Activated naive CD8-positive, alpha-beta T cell treated with anti-CD3 and anti-CD28 coated beads, Interleukin-2, amount 50 U/mL, for 24 hours (primary cell): ENCODE measurements at regions not wholly inside any gene's neighbourhood (a gene's known extent, or its start where the extent isn't known, plus 50 kb on each side); places are given as distances from the start of the nearest gene placed in this dataset.

Experiments used
- ATAC-seq: fragments of 150-1000 bp; cut with Tn5 transposase; one replicate; pipeline ENCODE4 v1.10.0; 2021
- DNase-seq: peaks from one replicate; pipeline ENCODE4 v3.0.0; 2021
- H3K27ac Mint-ChIP-seq: one replicate; pipeline ENCODE4 v1.8.0; 2021; ENCODE audit warnings: mild to moderate bottlenecking, mixed read lengths
- H3K27me3 Mint-ChIP-seq: one replicate; pipeline ENCODE4 v1.8.0; 2021; ENCODE audit warnings: mixed read lengths
- H3K36me3 Mint-ChIP-seq: one replicate; pipeline ENCODE4 v1.8.0; 2021; ENCODE audit warnings: low read depth, mixed read lengths
- H3K4me1 Mint-ChIP-seq: one replicate; pipeline ENCODE4 v1.8.0; 2021; ENCODE audit warnings: mixed read lengths
- H3K4me3 Mint-ChIP-seq: one replicate; pipeline ENCODE4 v1.8.0; 2021; ENCODE audit warnings: mild to moderate bottlenecking, moderate library complexity, mixed read lengths
- H3K9me3 Mint-ChIP-seq: one replicate; pipeline ENCODE4 v1.8.0; 2021; ENCODE audit warnings: mixed read lengths

- no peak for DNase-seq
- Mint-ChIP-seq H3K9me3 (peaks cover 3% of the 10 kb centered on the region), H3K4me1 (no peaks in the 10 kb centered on the region), H3K27me3 (no peaks in the 10 kb centered on the region), H3K36me3 (no peaks in the 10 kb centered on the region), H3K4me3 (no peak overlapping the region), H3K27ac (no peak overlapping the region)
- ATAC-seq, result no peak
These were observed 295.9 kb upstream of the CDH4 start for GRCh38 chr20:60956194-60956593.

DNA sequence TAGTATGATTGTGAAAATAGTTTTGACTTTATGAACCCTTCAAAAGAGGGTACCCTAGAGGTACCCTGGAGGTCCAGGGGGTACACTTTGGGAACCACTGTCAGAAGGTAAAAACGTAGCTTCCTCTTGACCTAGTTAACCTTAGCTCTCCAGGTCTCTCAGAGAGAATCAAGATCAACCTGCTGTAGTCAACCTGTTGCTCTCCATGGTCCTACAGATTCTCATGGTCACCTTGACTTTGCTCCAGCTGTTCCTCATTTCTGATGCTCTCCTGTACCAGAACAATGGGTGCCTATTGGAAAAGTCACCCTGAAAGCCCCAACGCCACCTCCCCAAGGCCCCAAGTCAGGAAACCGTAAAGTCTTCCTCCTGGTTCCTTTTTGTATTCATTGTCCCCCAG lies 294.4 kb upstream of the CDH4 start:
- ATAC-seq (no peak), DNase-seq (no peak)
- no peaks in the 10 kb centered on the region for H3K4me1 Mint-ChIP-seq
- no peak overlapping the region for H3K4me3 Mint-ChIP-seq
- H3K27ac Mint-ChIP-seq, result no peak overlapping the region
- H3K36me3 Mint-ChIP-seq, result no peaks in the 10 kb centered on the region
- H3K27me3 Mint-ChIP-seq, result no peaks in the 10 kb centered on the region
- peaks cover 3% of the 10 kb centered on the region for H3K9me3 Mint-ChIP-seq

GRCh38 chr20:60959971-60960370 lies 292.1 kb upstream of the CDH4 start:
- Mint-ChIP-seq H3K4me3 (no peak overlapping the region), H3K27ac (no peak overlapping the region), H3K27me3 (no peaks in the 10 kb centered on the region), H3K4me1 (no peaks in the 10 kb centered on the region), H3K36me3 (no peaks in the 10 kb centered on the region), H3K9me3 (peaks cover 3% of the 10 kb centered on the region)
- ATAC-seq, result no peak
- DNase-seq, result no peak

- Mint-ChIP-seq H3K4me3 (no peak overlapping the region), H3K27ac (no peak overlapping the region), H3K27me3 (no peaks in the 10 kb centered on the region), H3K36me3 (no peaks in the 10 kb centered on the region), H3K9me3 (peaks cover 3% of the 10 kb centered on the region), H3K4me1 (no peaks in the 10 kb centered on the region)
- DNase-seq (no peak), ATAC-seq (no peak)
These were observed 291.6 kb upstream of the CDH4 start for GRCh38 chr20:60960500-60960899.

GRCh38 chr20:60961551-60961950 lies 290.5 kb upstream of the CDH4 start:
- no peaks in the 10 kb centered on the region for H3K4me1 Mint-ChIP-seq
- no peaks in the 10 kb centered on the region for H3K9me3 Mint-ChIP-seq
- H3K36me3 Mint-ChIP-seq, result no peaks in the 10 kb centered on the region
- H3K27ac Mint-ChIP-seq, result no peak overlapping the region
- ATAC-seq, result no peak
- no peak for DNase-seq
- H3K27me3 Mint-ChIP-seq, result no peaks in the 10 kb centered on the region
- no peak overlapping the region for H3K4me3 Mint-ChIP-seq

DNA sequence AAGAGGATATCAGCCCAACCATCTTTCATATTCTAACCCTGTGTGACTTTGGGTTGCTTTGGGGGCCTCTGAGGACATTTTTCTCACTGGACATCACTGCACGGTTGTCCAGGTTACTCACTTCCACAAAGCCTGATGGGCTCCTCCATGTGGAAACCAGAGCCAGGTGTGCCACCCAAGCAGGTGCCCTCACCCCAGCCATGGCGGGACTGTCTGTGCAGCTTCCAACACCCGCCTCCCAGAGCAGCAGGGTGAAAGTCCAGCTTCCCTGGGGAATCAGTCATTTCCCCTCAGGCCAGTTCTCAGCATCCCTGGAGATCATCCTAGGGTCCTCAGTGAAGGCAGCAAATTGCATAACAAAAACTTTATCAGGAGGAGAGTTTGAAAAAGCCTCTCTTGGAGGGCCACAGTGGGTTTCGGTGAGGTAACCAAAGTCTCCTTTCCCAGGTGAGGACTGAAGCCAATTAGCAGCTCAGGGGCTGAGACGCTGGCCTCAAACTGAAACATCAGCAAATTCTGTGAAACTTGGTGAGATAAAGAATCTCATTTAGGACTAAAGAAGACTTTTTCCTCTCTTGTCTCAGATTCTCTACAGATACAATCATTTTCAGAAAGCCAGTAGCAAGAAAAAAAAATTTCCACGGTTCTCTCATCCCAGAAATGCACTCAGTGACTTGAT lies 289.6 kb upstream of the CDH4 start:
- no peak for DNase-seq
- H3K9me3 Mint-ChIP-seq, result peaks cover 5% of the 10 kb centered on the region
- H3K4me1 Mint-ChIP-seq, result no peaks in the 10 kb centered on the region
- H3K36me3 Mint-ChIP-seq, result no peaks in the 10 kb centered on the region
- ATAC-seq, result no peak
- H3K4me3 Mint-ChIP-seq, result no peak overlapping the region
- no peaks in the 10 kb centered on the region for H3K27me3 Mint-ChIP-seq
- no peak overlapping the region for H3K27ac Mint-ChIP-seq

GRCh38 chr20:60963146-60963545 lies 288.9 kb upstream of the CDH4 start:
- Mint-ChIP-seq H3K36me3 (no peaks in the 10 kb centered on the region), H3K27ac (no peak overlapping the region), H3K27me3 (no peaks in the 10 kb centered on the region), H3K4me1 (no peaks in the 10 kb centered on the region), H3K9me3 (peaks cover 5% of the 10 kb centered on the region), H3K4me3 (no peak overlapping the region)
- DNase-seq, result no peak
- no peak for ATAC-seq

GRCh38 chr20:60964911-60965310 lies 287.1 kb upstream of the CDH4 start:
- peaks cover 3% of the 10 kb centered on the region for H3K27me3 Mint-ChIP-seq
- DNase-seq, result no peak
- H3K27ac Mint-ChIP-seq, result no peak overlapping the region
- no peak overlapping the region for H3K4me3 Mint-ChIP-seq
- ATAC-seq, result no peak
- H3K36me3 Mint-ChIP-seq, result no peaks in the 10 kb centered on the region
- no peaks in the 10 kb centered on the region for H3K4me1 Mint-ChIP-seq
- H3K9me3 Mint-ChIP-seq, result peaks cover 5% of the 10 kb centered on the region

GRCh38 chr20:60966031-60966430 lies 286.0 kb upstream of the CDH4 start:
- Mint-ChIP-seq H3K9me3 (peaks cover 5% of the 10 kb centered on the region), H3K4me1 (no peaks in the 10 kb centered on the region), H3K27me3 (peaks cover 3% of the 10 kb centered on the region), H3K27ac (no peak overlapping the region), H3K36me3 (no peaks in the 10 kb centered on the region), H3K4me3 (no peak overlapping the region)
- ATAC-seq (no peak), DNase-seq (no peak)

- Mint-ChIP-seq H3K9me3 (peaks cover 5% of the 10 kb centered on the region), H3K36me3 (no peaks in the 10 kb centered on the region), H3K27me3 (peaks cover 3% of the 10 kb centered on the region), H3K27ac (no peak overlapping the region), H3K4me3 (no peak overlapping the region), H3K4me1 (no peaks in the 10 kb centered on the region)
- ATAC-seq (no peak), DNase-seq (no peak)
These were observed 285.3 kb upstream of the CDH4 start for GRCh38 chr20:60966766-60967165.

DNA sequence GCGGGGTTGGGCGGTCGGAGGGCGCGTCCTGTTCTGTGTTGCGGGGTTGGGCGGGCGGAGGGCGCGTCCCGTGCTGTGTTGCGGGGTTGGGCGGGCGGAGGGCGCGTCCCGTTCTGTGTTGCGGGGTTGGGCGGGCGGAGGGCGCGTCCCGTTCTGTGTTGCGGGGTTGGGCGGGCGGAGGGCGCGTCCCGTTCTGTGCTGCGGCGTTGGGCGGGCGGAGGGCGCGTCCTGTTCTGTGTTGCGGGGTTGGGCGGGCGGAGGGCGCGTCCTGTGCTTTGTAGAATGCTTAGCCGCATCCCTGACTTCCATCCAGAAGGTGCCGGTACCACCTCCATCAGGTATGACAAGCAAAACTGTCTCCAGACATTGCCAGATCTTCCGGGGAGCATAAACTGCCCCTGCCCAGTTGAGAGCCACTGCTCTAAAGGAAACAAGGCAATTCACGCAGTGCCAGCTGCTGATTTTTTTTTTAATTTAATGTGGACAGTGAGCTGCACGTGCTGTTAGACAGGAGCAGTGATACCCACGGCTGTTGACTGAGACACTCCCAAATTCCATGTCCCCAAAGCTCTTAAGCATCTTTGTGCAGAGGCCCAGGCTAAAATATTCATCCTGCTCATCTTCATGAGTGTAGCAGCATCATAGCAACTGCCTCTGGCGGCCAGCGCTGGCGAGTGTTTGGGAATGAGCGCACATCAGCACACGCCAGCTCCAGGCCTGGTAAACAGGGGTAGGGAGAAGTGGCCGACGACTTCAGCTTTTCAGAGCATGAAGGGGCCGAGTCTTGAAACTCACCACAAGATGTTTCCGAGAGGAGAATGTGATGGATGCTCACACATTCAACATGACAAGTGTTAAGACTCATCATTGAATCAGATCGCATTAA lies 284.4 kb upstream of the CDH4 start:
- H3K36me3 Mint-ChIP-seq, result no peaks in the 10 kb centered on the region
- H3K4me3 Mint-ChIP-seq, result no peak overlapping the region
- H3K4me1 Mint-ChIP-seq, result no peaks in the 10 kb centered on the region
- H3K27ac Mint-ChIP-seq, result no peak overlapping the region
- ATAC-seq, result no peak
- peaks cover 3% of the 10 kb centered on the region for H3K27me3 Mint-ChIP-seq
- no peak for DNase-seq
- peaks cover 5% of the 10 kb centered on the region for H3K9me3 Mint-ChIP-seq

- H3K36me3 Mint-ChIP-seq, result no peaks in the 10 kb centered on the region
- no peaks in the 10 kb centered on the region for H3K4me1 Mint-ChIP-seq
- ATAC-seq, result no peak
- no peak overlapping the region for H3K27ac Mint-ChIP-seq
- H3K4me3 Mint-ChIP-seq, result no peak overlapping the region
- peaks cover 5% of the 10 kb centered on the region for H3K9me3 Mint-ChIP-seq
- DNase-seq, result no peak
- peaks cover 3% of the 10 kb centered on the region for H3K27me3 Mint-ChIP-seq
These were observed 283.0 kb upstream of the CDH4 start for GRCh38 chr20:60968853-60969720.

GRCh38 chr20:60970601-60971000 lies 281.5 kb upstream of the CDH4 start:
- Mint-ChIP-seq H3K9me3 (peaks cover 5% of the 10 kb centered on the region), H3K4me1 (no peaks in the 10 kb centered on the region), H3K4me3 (no peak overlapping the region), H3K36me3 (no peaks in the 10 kb centered on the region), H3K27ac (no peak overlapping the region), H3K27me3 (peaks cover 3% of the 10 kb centered on the region)
- ATAC-seq, result no peak
- DNase-seq, result no peak

- H3K9me3 Mint-ChIP-seq, result no peaks in the 10 kb centered on the region
These were observed 278.0 kb upstream of the CDH4 start for GRCh38 chr20:60974022-60974421.

More at GRCh38 chr20:60974022-60974421, 278.0 kb upstream of the CDH4 start:
- no peak for ATAC-seq
- H3K27ac Mint-ChIP-seq, result no peak overlapping the region
- H3K27me3 Mint-ChIP-seq, result no peaks in the 10 kb centered on the region
- no peaks in the 10 kb centered on the region for H3K4me1 Mint-ChIP-seq
- H3K36me3 Mint-ChIP-seq, result no peaks in the 10 kb centered on the region
- H3K4me3 Mint-ChIP-seq, result no peak overlapping the region
- no peak for DNase-seq
